SU-DHL-6 (cell line): ENCODE measurements at regions not wholly inside any gene's neighbourhood (a gene's known extent, or its start where the extent isn't known, plus 50 kb on each side); places are given as distances from the start of the nearest gene placed in this dataset.

Source experiments
- CTCF ChIP-seq: fragments of 200-600 bp; sonication (generic); IDR thresholded peaks from one replicate; pipeline ENCODE4 v1.5.1; 2017; ENCODE audit warnings: antibody characterized with exemption, mild to moderate bottlenecking, low read length, moderate library complexity; ENCODE audit not compliant: insufficient read depth, poor library complexity, severe bottlenecking
- EZH2phosphoT487 ChIP-seq: fragments of 200-600 bp; sonication (generic), shearing (Covaris generic); conservative IDR thresholded peaks from 2 replicates; pipeline ENCODE4 v1.6.1; 2018; ENCODE audit warnings: mild to moderate bottlenecking, antibody characterized with exemption, low read length, moderate library complexity, mixed read lengths

DNA sequence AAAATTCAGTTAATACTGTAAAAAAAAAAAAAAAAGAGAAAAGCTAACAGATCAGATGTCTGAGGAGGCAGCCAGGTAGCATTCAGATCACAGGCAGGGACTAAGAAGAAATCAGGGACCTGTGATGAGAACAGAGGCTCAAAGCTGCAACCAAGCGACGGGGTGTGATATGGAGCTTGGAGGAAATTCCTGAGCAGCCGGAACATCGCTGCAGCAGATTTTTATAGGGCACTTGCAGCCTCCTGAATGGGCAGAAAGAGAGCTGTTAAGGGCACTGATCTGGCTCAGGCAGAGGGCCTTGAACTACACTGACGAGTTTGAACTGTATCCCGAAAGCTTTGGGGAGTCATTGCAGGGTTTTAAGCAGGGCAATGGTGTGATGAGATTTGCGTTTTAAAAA lies 315.4 kb downstream of the ADGRL2 start:
- TF ChIP-seq CTCF (no peak), EZH2phosphoT487 (no peak)
